Activated CD4-positive, alpha-beta memory T cell treated with anti-CD3 and anti-CD28 coated beads for 36 hours (primary cell): ENCODE measurements at regions not wholly inside any gene's neighbourhood (a gene's known extent, or its start where the extent isn't known, plus 50 kb on each side); places are given as distances from the start of the nearest gene placed in this dataset.

Source experiments
- CTCF ChIA-PET: fragments of 350-600 bp; sonication (Branson Sonifier 250); formaldehyde crosslinking; loops from one replicate; lab custom pipeline; 2021; ENCODE audit warnings: antibody characterized with exemption, inconsistent platforms; lab: Charles Lee
- POLR2A ChIA-PET: fragments of 350-600 bp; sonication (Branson Sonifier 250); formaldehyde crosslinking; loops from one replicate; lab custom pipeline; 2021; ENCODE audit warnings: antibody characterized with exemption; lab: Charles Lee
- DNase-seq: peaks from one replicate; pipeline ENCODE4 v3.0.0-alpha.2; 2020
- H3K27ac Mint-ChIP-seq: one replicate; pipeline ENCODE4 v1.8.0; 2021; ENCODE audit warnings: mixed read lengths
- H3K27me3 Mint-ChIP-seq: one replicate; pipeline ENCODE4 v1.8.0; 2021; ENCODE audit warnings: mixed read lengths
- H3K36me3 Mint-ChIP-seq: one replicate; pipeline ENCODE4 v1.8.0; 2021; ENCODE audit warnings: mixed read lengths
- H3K4me1 Mint-ChIP-seq: one replicate; pipeline ENCODE4 v1.8.0; 2021; ENCODE audit warnings: low read depth, mixed read lengths
- H3K4me3 Mint-ChIP-seq: one replicate; pipeline ENCODE4 v1.8.0; 2021; ENCODE audit warnings: mild to moderate bottlenecking, mixed read lengths
- H3K9me3 Mint-ChIP-seq: one replicate; pipeline ENCODE4 v1.8.0; 2021; ENCODE audit warnings: mixed read lengths
- intact Hi-C: fragments of 100-400 bp; cut with micrococcal nuclease; formaldehyde crosslinking; loops from one replicate; pipeline ENCODE4 v1.15.1; 2023

DNA sequence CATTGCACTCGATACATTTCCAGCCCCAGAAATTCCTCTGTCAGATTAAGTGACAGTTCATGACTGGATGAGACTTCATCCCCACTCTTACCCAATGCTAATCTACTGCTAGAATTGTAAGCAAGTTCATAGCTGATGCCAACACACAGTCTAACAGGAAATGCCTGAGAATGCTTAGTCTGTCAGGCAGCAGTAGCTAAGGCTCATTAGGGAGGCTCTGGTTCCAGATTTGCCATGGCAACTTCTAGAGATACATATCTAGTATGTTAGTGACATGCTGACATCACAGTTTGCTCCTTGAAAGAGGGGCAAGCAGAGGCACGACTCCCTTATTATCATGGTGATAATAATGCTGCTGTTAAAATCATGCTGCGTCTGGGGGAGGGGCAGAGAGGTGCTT, 198.4 kb downstream of the RBM43 start:
- POLR2A ChIA-PET: no interaction called here

DNA sequence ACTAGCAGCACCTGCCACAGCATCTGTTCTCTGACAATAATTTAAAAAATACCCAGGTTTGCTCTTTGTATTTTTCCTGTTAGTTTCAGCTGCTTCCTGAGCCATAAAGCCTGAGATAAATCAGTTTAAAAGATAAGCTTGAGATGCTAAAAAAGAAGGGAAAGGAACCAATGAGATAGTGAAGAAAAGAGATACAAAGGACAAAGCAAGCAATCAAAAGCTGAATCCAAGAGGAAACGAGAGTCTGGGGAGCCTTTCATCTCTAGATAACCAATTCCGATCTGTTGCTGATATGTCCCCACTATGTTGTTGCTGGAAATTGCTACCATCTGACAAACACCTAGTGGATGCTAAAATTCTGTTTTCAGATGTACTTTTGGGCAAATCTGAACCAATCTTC, 201.4 kb downstream of the RBM43 start:
- Mint-ChIP-seq H3K4me1 (no peaks in the 10 kb centered on the region), H3K36me3 (no peaks in the 10 kb centered on the region), H3K27ac (no peak overlapping the region), H3K4me3 (no peak overlapping the region), H3K27me3 (peaks cover 5% of the 10 kb centered on the region), H3K9me3 (no peaks in the 10 kb centered on the region)
- intact Hi-C loops: no loop called here
- POLR2A ChIA-PET: no interaction called here
- CTCF ChIA-PET: no interaction called here
- no peak for DNase-seq

More for the DNA sequence above, 198.4 kb downstream of the RBM43 start:
- Mint-ChIP-seq H3K4me3 (no peak overlapping the region), H3K4me1 (no peaks in the 10 kb centered on the region), H3K27me3 (peaks cover 7% of the 10 kb centered on the region), H3K9me3 (no peaks in the 10 kb centered on the region), H3K27ac (no peak overlapping the region), H3K36me3 (no peaks in the 10 kb centered on the region)
- intact Hi-C loops: no loop called here
- CTCF ChIA-PET: no interaction called here
- DNase-seq: no peak

DNA sequence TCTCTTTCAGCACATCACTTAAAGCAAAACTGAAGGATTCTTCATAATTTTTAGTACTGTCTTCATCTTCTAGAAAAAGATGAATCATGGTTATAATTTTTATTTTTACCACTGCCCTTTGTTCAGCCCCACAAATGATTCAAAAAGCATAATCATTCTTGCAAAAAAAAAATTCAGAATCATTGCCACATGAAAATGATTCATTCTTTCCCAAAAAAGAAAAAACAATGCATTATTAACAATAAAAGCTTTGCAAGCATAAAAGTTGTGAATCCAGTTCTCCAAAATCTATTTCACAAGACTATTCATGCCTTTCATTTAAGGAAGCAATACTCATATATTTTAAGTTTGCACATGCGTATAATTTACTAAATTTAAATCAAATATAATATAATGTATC, 204.8 kb downstream of the RBM43 start:
- Mint-ChIP-seq H3K4me3 (no peak overlapping the region), H3K36me3 (no peaks in the 10 kb centered on the region), H3K9me3 (no peaks in the 10 kb centered on the region), H3K27me3 (peaks cover 5% of the 10 kb centered on the region), H3K27ac (no peak overlapping the region), H3K4me1 (peaks cover 1% of the 10 kb centered on the region)
- POLR2A ChIA-PET: no interaction called here
- intact Hi-C loops: no loop called here
- DNase-seq: no peak
- CTCF ChIA-PET: no interaction called here

DNA sequence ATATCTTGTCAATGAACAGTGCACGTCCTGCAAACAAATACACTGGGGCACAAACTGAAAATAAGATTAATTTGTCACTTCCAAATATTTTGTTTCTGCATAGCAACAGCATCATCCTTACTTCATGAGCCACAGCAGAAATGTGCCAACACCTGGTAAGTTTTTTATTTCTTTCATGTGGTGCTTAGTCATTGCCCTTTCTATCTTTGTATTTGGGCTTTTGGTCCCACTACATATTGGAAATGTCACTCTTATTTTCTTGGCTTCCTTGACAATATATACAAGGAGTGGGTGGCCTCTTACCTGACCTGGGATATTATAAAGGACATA, 208.0 kb downstream of the RBM43 start:
- Mint-ChIP-seq H3K9me3 (no peaks in the 10 kb centered on the region), H3K27me3 (peaks cover 4% of the 10 kb centered on the region), H3K27ac (no peak overlapping the region), H3K36me3 (no peaks in the 10 kb centered on the region), H3K4me3 (no peak overlapping the region), H3K4me1 (peaks cover 5% of the 10 kb centered on the region)
- ChIA-PET POLR2A (no interaction called here), CTCF (interaction anchor here (1.8 kb wide), 1 partner anchor 185 kb away, joined by 4 read pairs; no protein-coding TSS in a partner anchor)
- intact Hi-C loops: no loop called here
- no peak for DNase-seq

DNA sequence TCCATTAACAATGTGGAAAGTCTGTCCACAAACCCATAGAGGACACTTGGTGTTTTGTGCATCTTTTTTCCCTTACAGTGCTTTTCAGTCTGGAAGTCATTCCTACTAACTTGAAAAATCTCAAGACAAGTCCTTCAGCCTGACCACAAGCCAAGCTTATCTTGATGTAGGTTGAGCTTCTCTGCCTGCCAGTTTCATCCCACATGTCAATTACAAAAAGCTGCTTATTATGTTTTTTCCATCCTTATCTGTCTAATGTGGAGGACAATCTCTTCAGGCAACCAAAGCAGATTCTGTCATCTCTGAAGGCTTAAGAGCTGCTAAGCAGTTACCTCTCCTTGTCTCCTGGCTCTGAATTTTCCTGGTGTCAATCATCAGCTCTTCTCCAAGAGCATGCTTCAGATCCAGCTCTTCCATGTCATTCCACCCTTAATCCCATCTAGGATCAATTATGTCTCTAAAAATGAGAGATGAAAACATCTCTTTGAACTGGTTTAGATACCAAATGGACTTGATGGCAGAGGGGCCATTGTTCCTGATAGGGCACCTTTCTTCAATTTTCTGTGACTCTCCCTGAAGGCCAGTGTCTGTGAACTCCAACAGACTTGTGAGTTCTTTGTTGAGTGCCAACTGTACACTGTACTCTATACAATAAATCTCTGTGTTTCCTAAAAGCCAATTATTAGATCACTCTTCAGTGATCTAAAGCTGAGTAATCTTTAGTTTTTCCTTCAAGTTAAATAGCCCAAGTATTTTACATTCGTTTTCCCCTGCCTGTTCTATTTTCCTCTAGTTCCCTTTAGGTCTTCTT, 208.6 kb downstream of the RBM43 start:
- Mint-ChIP-seq H3K4me1 (peaks cover 5% of the 10 kb centered on the region), H3K4me3 (no peak overlapping the region), H3K27me3 (peaks cover 4% of the 10 kb centered on the region), H3K9me3 (no peaks in the 10 kb centered on the region), H3K27ac (no peak overlapping the region), H3K36me3 (no peaks in the 10 kb centered on the region)
- ChIA-PET POLR2A (no interaction called here), CTCF (interaction anchor here (1.1 to 3.2 kb wide), 4 partner anchors 33 to 1466 kb away, joined by 4 to 36 read pairs (median 6); no protein-coding TSS in a partner anchor)
- intact Hi-C loops: no loop called here
- DNase-seq: no peak

DNA sequence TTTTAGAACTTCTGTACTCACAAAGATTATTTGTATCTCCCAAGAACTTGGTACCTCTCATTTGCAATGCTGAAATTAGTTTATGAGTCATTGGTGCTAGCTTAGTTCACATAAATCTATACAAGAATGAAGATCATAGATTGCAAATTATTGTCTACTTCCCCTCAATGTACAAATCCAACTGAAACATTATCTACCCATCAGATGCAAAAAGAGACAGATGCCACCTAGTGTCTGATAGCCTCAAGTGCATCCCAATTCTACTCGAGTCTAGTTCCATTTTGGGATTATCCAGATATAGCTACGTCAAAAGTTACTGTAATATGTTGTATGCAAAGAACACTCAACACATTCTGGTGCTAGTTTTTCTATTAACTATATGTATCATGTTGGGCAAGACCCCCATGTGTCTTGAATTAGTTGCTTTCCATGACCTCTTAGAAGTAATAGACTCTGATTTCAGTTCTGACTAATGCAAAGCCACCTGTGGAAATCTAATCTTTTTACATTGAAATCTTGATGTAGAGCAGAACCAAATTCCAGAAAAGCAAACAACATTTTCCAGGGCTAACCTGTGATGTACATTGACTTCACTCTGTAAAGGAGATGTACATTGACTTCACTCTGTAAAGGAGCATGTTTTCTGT, 210.0 kb downstream of the RBM43 start:
- H3K9me3 Mint-ChIP-seq: no peaks in the 10 kb centered on the region
- POLR2A ChIA-PET: no interaction called here
- CTCF ChIA-PET: interaction anchor here (0.6 to 3.2 kb wide), 7 partner anchors 16 to 1465 kb away, joined by 3 to 36 read pairs (median 4); no protein-coding TSS in a partner anchor
- no peak overlapping the region for H3K27ac Mint-ChIP-seq
- no peaks in the 10 kb centered on the region for H3K36me3 Mint-ChIP-seq
- DNase-seq: peak; percentile 12
- H3K4me3 Mint-ChIP-seq: no peak overlapping the region
- peaks cover 4% of the 10 kb centered on the region for H3K27me3 Mint-ChIP-seq
- intact Hi-C loops: loop anchor here (1.0 kb wide), 1 partner anchor 1454 kb away; no protein-coding TSS in a partner anchor
- peaks cover 5% of the 10 kb centered on the region for H3K4me1 Mint-ChIP-seq

DNA sequence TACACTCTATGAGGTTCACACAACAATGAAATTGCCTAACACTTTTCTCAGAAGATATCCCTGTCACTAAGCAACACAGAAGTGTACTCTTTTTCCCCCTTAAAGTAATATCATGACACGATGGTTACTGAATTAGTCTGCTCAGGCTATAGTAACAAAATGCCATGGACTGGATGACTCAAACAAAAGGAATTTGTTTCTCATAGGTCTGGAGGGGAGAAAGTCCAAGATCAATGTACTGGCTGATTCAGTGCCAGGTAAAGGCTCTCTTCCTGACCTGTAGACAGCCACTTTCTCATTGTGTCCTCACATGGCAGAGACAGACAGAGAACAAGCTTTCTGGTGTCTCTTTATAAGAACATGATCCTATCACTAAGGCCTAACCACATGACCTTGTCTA, 211.9 kb downstream of the RBM43 start:
- no peak overlapping the region for H3K4me3 Mint-ChIP-seq

DNA sequence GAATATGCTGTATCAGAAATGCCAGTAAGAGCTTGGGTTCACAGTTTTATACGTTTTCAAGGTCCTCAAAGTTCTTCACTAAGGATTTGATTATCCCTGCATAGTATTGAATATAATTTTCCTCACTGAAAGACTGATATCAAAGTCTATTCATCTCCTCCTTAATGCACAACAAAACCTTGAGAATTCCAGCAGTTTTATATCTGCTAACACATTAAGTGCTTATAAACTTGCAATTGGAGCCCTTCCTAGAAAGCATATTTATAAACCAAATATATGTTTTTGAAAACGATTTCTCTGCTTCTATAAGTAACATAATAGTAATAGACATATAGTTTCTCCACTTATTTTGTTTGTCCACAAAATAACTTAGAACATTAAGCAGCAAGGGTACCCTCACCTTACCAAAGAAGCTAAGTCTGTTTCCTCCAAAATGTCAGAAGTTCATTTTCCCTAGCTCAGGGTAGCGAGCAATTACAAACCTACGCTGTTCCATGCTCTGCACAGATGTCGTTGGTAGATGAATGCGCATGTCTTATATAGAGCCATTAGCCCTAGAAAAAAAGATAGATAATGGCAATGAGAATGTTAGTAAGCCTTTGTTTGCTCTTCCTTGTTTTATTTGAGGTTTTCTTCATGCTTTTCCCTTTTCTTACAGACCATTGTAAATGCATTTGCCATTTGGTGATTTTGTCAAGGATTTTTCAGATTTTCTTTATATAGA, 213.2 kb downstream of the RBM43 start:
- intact Hi-C loops: no loop called here
- DNase-seq: no peak
- Mint-ChIP-seq H3K27ac (no peak overlapping the region), H3K4me3 (no peak overlapping the region), H3K9me3 (no peaks in the 10 kb centered on the region), H3K36me3 (no peaks in the 10 kb centered on the region), H3K27me3 (peaks cover 3% of the 10 kb centered on the region), H3K4me1 (peaks cover 5% of the 10 kb centered on the region)
- ChIA-PET POLR2A (no interaction called here), CTCF (interaction anchor here (1.4 to 1.5 kb wide), 2 partner anchors 16 to 17 kb away, joined by 4 to 6 read pairs; no protein-coding TSS in a partner anchor)

More for the DNA sequence above, 211.9 kb downstream of the RBM43 start:
- intact Hi-C loops: no loop called here
- POLR2A ChIA-PET: no interaction called here
- no peaks in the 10 kb centered on the region for H3K9me3 Mint-ChIP-seq
- no peak for DNase-seq
- H3K27me3 Mint-ChIP-seq: peaks cover 3% of the 10 kb centered on the region
- no peaks in the 10 kb centered on the region for H3K36me3 Mint-ChIP-seq
- CTCF ChIA-PET: interaction anchor here (1.5 to 2.1 kb wide), 2 partner anchors 18 to 188 kb away, joined by 4 to 9 read pairs; no protein-coding TSS in a partner anchor
- peaks cover 5% of the 10 kb centered on the region for H3K4me1 Mint-ChIP-seq
- no peak overlapping the region for H3K27ac Mint-ChIP-seq

DNA sequence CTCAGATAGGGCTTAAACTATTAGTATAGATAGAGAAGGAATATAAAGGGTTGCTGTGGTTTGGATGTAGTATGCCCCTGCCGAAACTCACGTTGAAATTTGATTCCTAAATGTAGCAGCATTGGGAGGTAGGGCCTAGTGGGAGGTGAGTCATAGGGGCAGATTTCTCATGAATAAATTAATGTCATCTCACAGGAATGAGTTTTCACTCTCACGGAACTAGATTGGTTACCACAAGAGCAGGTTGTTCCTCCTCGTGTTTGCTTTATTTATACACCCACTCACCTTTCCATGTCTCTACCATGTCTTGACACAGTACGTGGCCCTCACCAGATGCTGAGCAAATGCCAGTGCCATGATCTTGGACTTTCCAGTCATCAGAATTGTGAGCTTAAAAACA, 218.2 kb downstream of the RBM43 start:
- ChIA-PET CTCF (no interaction called here), POLR2A (no interaction called here)
- DNase-seq: no peak
- Mint-ChIP-seq H3K27ac (no peak overlapping the region), H3K4me1 (no peaks in the 10 kb centered on the region), H3K9me3 (no peaks in the 10 kb centered on the region), H3K27me3 (peaks cover 1% of the 10 kb centered on the region), H3K36me3 (no peaks in the 10 kb centered on the region), H3K4me3 (no peak overlapping the region)
- intact Hi-C loops: no loop called here

DNA sequence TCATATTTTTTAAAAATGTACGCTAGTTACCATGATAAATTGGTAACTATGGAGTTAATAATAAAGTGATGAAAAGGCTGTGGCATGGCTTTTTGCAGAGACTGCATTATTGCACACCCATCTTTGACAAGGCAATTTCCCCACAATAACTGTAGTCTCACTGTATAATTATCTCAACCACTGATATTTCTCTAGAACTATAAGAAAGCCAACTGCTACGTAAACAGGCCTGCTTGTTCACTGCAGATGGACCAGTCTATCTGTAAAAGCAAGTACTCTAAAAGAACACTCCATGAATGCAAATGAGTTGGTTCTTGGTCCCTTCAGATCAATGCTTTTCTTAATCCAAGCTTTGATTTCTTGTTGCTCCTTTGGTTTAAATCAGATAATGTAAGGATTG, 218.7 kb downstream of the RBM43 start:
- Mint-ChIP-seq H3K4me1 (no peaks in the 10 kb centered on the region), H3K4me3 (no peak overlapping the region), H3K36me3 (no peaks in the 10 kb centered on the region), H3K9me3 (no peaks in the 10 kb centered on the region), H3K27ac (no peak overlapping the region), H3K27me3 (peaks cover 4% of the 10 kb centered on the region)
- POLR2A ChIA-PET: no interaction called here
- CTCF ChIA-PET: no interaction called here
- no peak for DNase-seq
- intact Hi-C loops: no loop called here

DNA sequence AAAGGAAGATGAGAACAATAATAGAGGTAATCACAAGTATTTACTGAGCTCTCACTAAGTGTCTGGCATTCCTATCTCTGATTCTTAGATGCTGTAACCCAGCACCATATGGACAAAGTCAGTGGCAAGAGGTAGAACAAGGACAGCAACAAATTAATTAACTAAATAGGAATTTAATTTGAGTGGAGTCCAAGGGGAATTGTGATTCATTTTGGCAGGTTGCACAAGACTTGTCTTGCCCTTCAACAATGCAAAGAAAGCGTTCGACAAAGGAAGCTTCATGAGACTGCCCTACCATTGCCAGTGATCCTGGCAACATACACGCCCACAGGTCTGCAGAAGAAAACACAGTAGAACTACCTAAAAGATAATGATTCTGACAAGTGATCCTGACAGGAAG, 221.6 kb downstream of the RBM43 start:
- CTCF ChIA-PET: no interaction called here
- Mint-ChIP-seq H3K4me3 (no peak overlapping the region), H3K36me3 (no peaks in the 10 kb centered on the region), H3K4me1 (no peaks in the 10 kb centered on the region), H3K27ac (no peak overlapping the region), H3K9me3 (no peaks in the 10 kb centered on the region), H3K27me3 (peaks cover 11% of the 10 kb centered on the region)
- intact Hi-C loops: no loop called here
- POLR2A ChIA-PET: no interaction called here
- no peak for DNase-seq

DNA sequence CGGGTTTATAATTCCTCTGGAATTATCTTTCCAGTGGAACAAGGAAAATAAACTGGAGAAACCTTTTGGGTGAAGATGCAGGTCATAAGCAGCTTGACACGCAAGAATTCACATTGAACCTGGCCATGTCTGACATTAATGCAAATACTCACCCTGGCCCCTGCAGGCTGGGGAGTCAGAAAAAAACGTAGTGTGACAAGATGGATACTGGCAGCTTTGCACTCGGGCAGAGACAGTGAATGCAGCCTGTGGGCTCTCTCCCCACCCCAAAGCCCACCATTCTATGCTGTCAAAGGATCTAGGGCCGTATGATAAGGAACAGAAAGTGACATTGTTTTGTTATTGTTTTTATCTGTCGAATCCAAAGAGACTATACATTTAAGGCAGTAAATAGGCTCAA, 223.1 kb downstream of the RBM43 start:
- intact Hi-C loops: no loop called here
- Mint-ChIP-seq H3K4me1 (no peaks in the 10 kb centered on the region), H3K27ac (no peak overlapping the region), H3K9me3 (no peaks in the 10 kb centered on the region), H3K36me3 (no peaks in the 10 kb centered on the region), H3K27me3 (peaks cover 12% of the 10 kb centered on the region), H3K4me3 (no peak overlapping the region)
- ChIA-PET POLR2A (no interaction called here), CTCF (no interaction called here)
- DNase-seq: no peak
